ENCODE measurements at regions not wholly inside any gene's neighbourhood (a gene's known extent, or its start where the extent isn't known, plus 50 kb on each side); places are given as distances from the start of the nearest gene placed in this dataset.

GRCh38 chr2:105460048-105460732 lies 61.3 kb upstream of the FHL2 start:
- Histone ChIP-seq H4K8ac (ENCODE audit: extremely low read depth, insufficient read depth, low read length) (no peak overlapping the region; the same call in 1 of the 2 replicates), H2BK120ac (replicated peaks; ENCODE audit: low read depth, low read length) (no peak overlapping the region), H3K18ac (ENCODE audit: extremely low read depth, low read length) (no peak overlapping the region), H3K27me3 (replicated peaks in 1 of 4; ENCODE audit: control insufficient read depth in 3 of 4, extremely low read depth in 1 of 4, insufficient read depth in 3 of 4, low read length in 3 of 4) (no peaks in the 10 kb centered on the region), H2AFZ (ENCODE audit: low read length) (no peak overlapping the region), H2BK20ac (ENCODE audit: low read length) (no peak overlapping the region), H3K9me3 (ENCODE audit: insufficient read depth in 2 of 2, low read depth in 1 of 2, low read length in 1 of 2) (no peaks in the 10 kb centered on the region), H3K56ac (replicated peaks; ENCODE audit: insufficient read length, low read depth, low read length) (no peak overlapping the region), H3K4me3 (ENCODE audit: extremely low read depth in 1 of 4, insufficient read depth in 2 of 4, low read depth in 3 of 4, low read length in 4 of 4) (no peak overlapping the region), H3K23me2 (ENCODE audit: low read depth, low read length) (no peaks in the 10 kb centered on the region), H3K23ac (ENCODE audit: insufficient read length) (no peak overlapping the region), H4K91ac (replicated peaks; ENCODE audit: insufficient read length, low read length) (no peak overlapping the region), H4K20me1 (replicated peaks in 1 of 2; ENCODE audit: control insufficient read depth in 1 of 2, insufficient read depth in 2 of 2, low read length in 2 of 2) (no peaks in the 10 kb centered on the region), H3K4ac (replicated peaks; ENCODE audit: insufficient read length, low read depth, low read length) (no peak overlapping the region), H2BK15ac (ENCODE audit: low read length) (no peak overlapping the region), H3K4me1 (replicated peaks in 1 of 4; ENCODE audit: control insufficient read depth in 3 of 4, insufficient read depth in 4 of 4, low read length in 3 of 4) (no peaks in the 10 kb centered on the region), H2BK5ac (ENCODE audit: low read depth, low read length) (no peak overlapping the region), H3K14ac (ENCODE audit: insufficient read length) (no peak overlapping the region), H3K9ac (replicated peaks in 1 of 4; ENCODE audit: extremely low read depth in 1 of 4, low read depth in 3 of 4, low read length in 3 of 4) (no peak overlapping the region), H2BK12ac (ENCODE audit: low read depth, low read length) (no peak overlapping the region), H3K79me1 (ENCODE audit: low read depth, low read length) (no peaks in the 10 kb centered on the region), H3K4me2 (ENCODE audit: insufficient read depth in 1 of 2, low read depth in 2 of 2, low read length in 2 of 2) (no peak overlapping the region), H2AK5ac (ENCODE audit: low read depth, low read length) (no peak overlapping the region), H3K27ac (ENCODE audit: low read depth, low read length) (no peak overlapping the region), H3K36me3 (ENCODE audit: control insufficient read depth in 2 of 4, insufficient read depth in 4 of 4, low read length in 3 of 4) (no peaks in the 10 kb centered on the region), H4K5ac (ENCODE audit: insufficient read length, low read depth, low read length) (no peak overlapping the region), H3K79me2 (ENCODE audit: control insufficient read depth in 1 of 2, insufficient read depth in 2 of 2, low read length in 2 of 2) (no peaks in the 10 kb centered on the region)
- ChIA-PET POLR2A (ENCODE audit: partially characterized antibody) (no interaction called here), CTCF (ENCODE audit: partially characterized antibody) (interaction anchor here (1.2 to 1.3 kb wide), 4 partner anchors 10 to 56 kb away, joined by 3 read pairs; no protein-coding TSS in a partner anchor)
- no peak for DNase-seq (ENCODE audit: low read depth in 1 of 2, low spot score in 2 of 2)
- 91% methylated on average over 6 of the region's 6 CpGs; no CpG with 5 or more reads in 1 of the 2 experiments for WGBS, 2 experiments (ENCODE audit: extremely low coverage in 1 of 2, insufficient coverage in 1 of 2, insufficient read length in 1 of 2, insufficient replicate concordance in 2 of 2, low coverage in 1 of 2, low lambda C conversion rate in 2 of 2, missing lambda C conversion rate in 1 of 2)
- TF ChIP-seq JUN (IDR thresholded peaks at IDR 0.05; ENCODE audit: low read depth, low read length) (no peak), CTBP2 (IDR thresholded peaks at IDR 0.05; ENCODE audit: borderline replicate concordance, insufficient read depth, insufficient read length, low read length) (no peak), MAX (IDR thresholded peaks at IDR 0.05) (no peak), SRF (IDR thresholded peaks at IDR 0.05; ENCODE audit: low read depth, low read length) (no peak), ZNF274 (IDR thresholded peaks at IDR 0.05; ENCODE audit: borderline replicate concordance, extremely low read depth, low read length) (no peak), SAP30 (IDR thresholded peaks at IDR 0.05; ENCODE audit: insufficient read depth, insufficient replicate concordance, low read length) (no peak), SP2 (IDR thresholded peaks at IDR 0.05; ENCODE audit: low read length) (no peak), POU5F1 (IDR thresholded peaks at IDR 0.05; ENCODE audit: low read depth, low read length) (no peak), RFX5 (IDR thresholded peaks at IDR 0.05; ENCODE audit: borderline replicate concordance, low read depth, low read length) (no peak)
- no peak for FAIRE-seq
